ENCODE measurements at regions not wholly inside any gene's neighbourhood (a gene's known extent, or its start where the extent isn't known, plus 50 kb on each side); places are given as distances from the start of the nearest gene placed in this dataset.

DNA sequence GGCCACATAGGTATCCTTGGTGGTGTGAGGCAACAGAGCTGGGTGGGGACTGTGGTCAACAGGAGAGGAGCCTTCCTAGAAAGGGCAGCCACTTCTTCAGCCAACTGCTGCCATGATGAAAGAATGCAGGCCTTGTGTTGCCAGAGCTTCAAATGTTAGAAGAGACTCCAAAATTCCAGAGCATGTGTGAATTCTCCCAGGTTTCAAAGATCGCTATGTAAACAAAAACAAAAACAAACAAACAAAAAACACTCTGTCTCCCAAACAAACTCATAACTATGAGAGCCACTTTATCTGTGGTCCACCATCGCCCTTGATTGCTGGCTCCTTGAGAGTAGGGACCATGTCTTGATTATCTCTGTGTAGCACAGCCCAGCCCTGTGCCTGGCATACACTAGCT is 55.5 kb upstream of the ZNF423 start:
- TF ChIP-seq POLR2A (IDR thresholded peaks at IDR 0.05; ENCODE audit: low read depth, low read length), result no peak
- TF ChIP-seq, protein P1, sequence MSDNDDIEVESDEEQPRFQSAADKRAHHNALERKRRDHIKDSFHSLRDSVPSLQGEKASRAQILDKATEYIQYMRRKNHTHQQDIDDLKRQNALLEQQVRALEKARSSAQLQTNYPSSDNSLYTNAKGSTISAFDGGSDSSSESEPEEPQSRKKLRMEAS (IDR thresholded peaks at IDR 0.05; ENCODE audit: insufficient read depth, insufficient read length), result no peak
